ENCODE measurements at regions not wholly inside any gene's neighbourhood (a gene's known extent, or its start where the extent isn't known, plus 50 kb on each side); places are given as distances from the start of the nearest gene placed in this dataset.

GRCh38 chr5:109611505-109611904 is 78.2 kb upstream of the MAN2A1 start:
- TF ChIP-seq CTCF (IDR thresholded peaks at IDR 0.05): no peak

- TF ChIP-seq CTCF (IDR thresholded peaks at IDR 0.05): no peak
Measured at GRCh38 chr5:109611061-109611460, 78.7 kb upstream of the MAN2A1 start.

GRCh38 chr5:109610581-109610980 is 79.1 kb upstream of the MAN2A1 start:
- no peak for TF ChIP-seq CTCF (IDR thresholded peaks at IDR 0.05)

- no peak for TF ChIP-seq CTCF (IDR thresholded peaks at IDR 0.05)
Measured at GRCh38 chr5:109605207-109605730, 84.5 kb upstream of the MAN2A1 start.

- TF ChIP-seq CTCF (IDR thresholded peaks at IDR 0.05): no peak
Measured at GRCh38 chr5:109604758-109605157, 85.0 kb upstream of the MAN2A1 start.

- TF ChIP-seq CTCF (IDR thresholded peaks at IDR 0.05): no peak
Measured at GRCh38 chr5:109601736-109602135, 88.0 kb upstream of the MAN2A1 start.

- no peak for TF ChIP-seq CTCF (IDR thresholded peaks at IDR 0.05)
Measured at GRCh38 chr5:109597893-109598292, 91.8 kb upstream of the MAN2A1 start.

GRCh38 chr5:109594217-109594616 is 95.5 kb upstream of the MAN2A1 start:
- TF ChIP-seq CTCF (IDR thresholded peaks at IDR 0.05): no peak

Data from LNCAP (cell line).